ENCODE measurements at regions not wholly inside any gene's neighbourhood (a gene's known extent, or its start where the extent isn't known, plus 50 kb on each side); places are given as distances from the start of the nearest gene placed in this dataset.
A peak's percentile ranks its signal among the peaks of the same experiment; 100 is the strongest.

- peak in 2 of 6 experiments; percentile 13 to 39 for TF ChIP-seq CTCF (IDR thresholded peaks at IDR 0.05)
- TF ChIP-seq POLR2A (IDR thresholded peaks at IDR 0.05) = no peak
Measured at GRCh38 chr9:118809160-118809625, 560.0 kb downstream of the BRINP1 start.
